Fibroblast of pulmonary artery (primary cell): ENCODE measurements at regions not wholly inside any gene's neighbourhood (a gene's known extent, or its start where the extent isn't known, plus 50 kb on each side); places are given as distances from the start of the nearest gene placed in this dataset.

Experiments
- DNase-seq: peaks from one replicate; pipeline ENCODE4 v3.0.0-alpha.2; 2010; ENCODE audit warnings: low read depth
- H3K4me3 ChIP-seq: replicated peaks from 2 replicates; pipeline ENCODE4 v1.5.1; 2011; ENCODE audit warnings: low read depth, mild to moderate bottlenecking, control low read depth, low read length, moderate library complexity
- CTCF ChIP-seq: IDR thresholded peaks from 2 replicates; pipeline ENCODE4 v1.5.1; 2011; ENCODE audit warnings: mild to moderate bottlenecking, control low read depth, low read length, inconsistent platforms; ENCODE audit errors: missing control alignments

DNA sequence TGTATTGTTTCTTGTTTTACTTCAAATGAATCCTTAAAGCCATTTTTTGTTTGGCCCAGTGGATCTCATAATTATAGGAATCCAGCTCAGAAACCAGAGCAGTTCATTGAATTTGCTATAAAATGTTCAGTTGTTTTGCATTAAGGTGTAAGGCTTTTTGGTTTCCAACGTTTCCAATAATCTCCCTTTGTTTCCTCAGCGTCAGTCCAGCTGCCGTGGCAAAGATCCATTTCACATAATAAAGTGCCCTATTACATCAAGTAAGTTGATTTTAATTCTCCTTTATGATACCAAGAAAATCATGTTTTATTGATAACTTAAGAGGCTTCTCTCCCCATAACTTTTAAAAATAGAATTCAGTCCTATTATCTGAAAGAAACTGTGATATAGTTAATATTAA is 472.6 kb downstream of the UTRN start:
- no peak for TF ChIP-seq CTCF
- no peak overlapping the region for H3K4me3 ChIP-seq
- no peak for DNase-seq

DNA sequence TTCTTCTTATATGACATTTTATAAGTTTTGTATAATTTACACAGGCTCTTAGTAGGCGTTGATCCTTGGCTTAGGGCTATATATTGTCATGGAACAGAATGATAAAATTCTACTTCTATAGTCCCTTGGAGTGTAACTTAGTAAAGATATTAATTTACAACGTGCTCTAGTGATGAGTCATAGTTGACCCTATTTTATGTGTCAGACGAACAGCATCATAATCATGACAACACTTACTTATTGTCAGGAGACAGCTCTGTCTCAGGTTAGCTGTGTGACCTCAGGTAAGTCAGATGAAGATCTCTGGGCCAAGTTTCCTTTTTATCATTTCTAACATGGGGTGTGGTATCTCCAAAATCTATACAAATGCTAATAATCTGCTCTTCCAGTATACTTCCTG is 473.5 kb downstream of the UTRN start:
- H3K4me3 ChIP-seq, result no peak overlapping the region
- peak; percentile 20 for DNase-seq
- no peak for TF ChIP-seq CTCF

GRCh38 chr6:144762469-144762868 is 477.3 kb downstream of the UTRN start:
- no peak for DNase-seq
- H3K4me3 ChIP-seq, result no peak overlapping the region
- no peak for TF ChIP-seq CTCF

- DNase-seq, result no peak
- no peak overlapping the region for H3K4me3 ChIP-seq
- no peak for TF ChIP-seq CTCF
Observed at GRCh38 chr6:144767051-144767450, 481.9 kb downstream of the UTRN start.

DNA sequence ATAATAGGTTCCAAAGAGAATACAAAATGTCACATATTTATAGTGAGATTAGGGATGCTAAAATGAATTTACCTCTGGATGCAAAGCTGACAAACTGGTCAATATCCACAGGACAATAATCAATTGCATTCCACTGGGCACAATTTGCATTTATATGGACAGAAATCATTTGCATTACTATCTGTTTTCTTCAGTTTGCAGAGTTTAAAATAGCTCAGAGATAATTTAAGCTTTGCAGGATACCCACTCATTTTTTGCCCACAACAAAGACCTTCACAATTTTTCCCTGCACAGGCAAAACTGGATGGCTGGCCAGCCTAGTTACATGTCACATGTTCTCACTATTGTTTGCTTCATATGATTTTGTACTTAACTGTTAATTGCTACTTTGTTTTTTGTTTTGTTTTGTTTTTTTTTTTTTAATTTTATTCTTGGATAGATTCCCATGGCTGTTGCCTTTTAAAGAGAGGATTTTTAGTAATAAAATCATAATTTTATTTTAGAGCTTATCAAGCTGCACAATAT is 483.5 kb downstream of the UTRN start:
- H3K4me3 ChIP-seq, result no peak overlapping the region
- TF ChIP-seq CTCF, result no peak
- DNase-seq, result no peak

- no peak for TF ChIP-seq CTCF
- H3K4me3 ChIP-seq, result no peak overlapping the region
- DNase-seq, result no peak
Observed at GRCh38 chr6:144769142-144769541, 484.0 kb downstream of the UTRN start.

DNA sequence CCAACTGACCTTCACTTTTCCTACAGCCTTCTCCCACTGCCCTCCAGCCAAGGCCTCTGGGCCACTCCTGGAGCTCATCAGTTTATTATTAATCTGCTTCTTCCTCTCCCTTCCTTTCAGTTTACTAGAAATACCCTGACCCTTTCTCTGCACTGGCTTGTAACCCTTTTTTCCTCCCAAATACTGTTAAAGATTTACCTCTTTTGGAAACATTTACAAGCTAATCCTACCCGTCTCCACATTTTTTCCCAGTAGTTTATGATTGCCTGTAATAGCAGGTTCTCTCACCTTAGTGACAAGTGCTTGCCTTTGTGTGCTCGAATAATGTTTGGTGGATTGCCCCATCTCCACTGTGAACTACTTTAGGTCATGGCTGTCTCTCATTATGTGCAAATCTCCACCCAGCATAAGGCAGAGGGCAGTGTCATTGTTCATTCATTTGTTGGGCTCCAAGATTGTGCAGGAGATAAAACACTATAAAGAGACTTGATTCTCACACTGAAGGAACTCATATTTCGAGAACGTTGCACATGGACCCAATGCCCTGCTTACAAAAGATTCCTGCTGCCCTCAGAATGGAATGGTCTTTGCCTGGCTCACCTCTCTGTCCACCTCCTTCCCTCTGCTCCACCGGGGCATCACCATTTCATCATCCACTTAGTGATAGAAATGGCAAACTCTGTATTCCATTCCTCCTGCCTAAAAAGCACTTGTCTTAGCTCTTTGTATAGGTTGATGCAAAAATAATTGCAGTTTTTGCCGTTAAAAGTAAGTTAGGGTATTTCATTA is 491.1 kb downstream of the UTRN start:
- TF ChIP-seq CTCF, result no peak
- DNase-seq, result no peak

More for the DNA sequence above, 491.1 kb downstream of the UTRN start:
- H3K4me3 ChIP-seq, result no peak overlapping the region
